IPS-11a (cell line): ENCODE measurements at regions not wholly inside any gene's neighbourhood (a gene's known extent, or its start where the extent isn't known, plus 50 kb on each side); places are given as distances from the start of the nearest gene placed in this dataset.

Source experiments
- H3K4me3 ChIP-seq: one replicate; pipeline ENCODE4 v1.5.1; 2013; ENCODE audit warnings: low read depth, low read length, control low read depth

- H3K4me3 ChIP-seq, result no peak overlapping the region
Measured at GRCh38 chrX:120021927-120022326, 55.6 kb downstream of the RHOXF2B start.

GRCh38 chrX:120020305-120020704 lies 57.2 kb downstream of the RHOXF2B start:
- H3K4me3 ChIP-seq, result no peak overlapping the region

GRCh38 chrX:120016068-120016441 lies 61.4 kb downstream of the RHOXF2B start:
- peak overlapping the region; percentile 17 for H3K4me3 ChIP-seq

DNA sequence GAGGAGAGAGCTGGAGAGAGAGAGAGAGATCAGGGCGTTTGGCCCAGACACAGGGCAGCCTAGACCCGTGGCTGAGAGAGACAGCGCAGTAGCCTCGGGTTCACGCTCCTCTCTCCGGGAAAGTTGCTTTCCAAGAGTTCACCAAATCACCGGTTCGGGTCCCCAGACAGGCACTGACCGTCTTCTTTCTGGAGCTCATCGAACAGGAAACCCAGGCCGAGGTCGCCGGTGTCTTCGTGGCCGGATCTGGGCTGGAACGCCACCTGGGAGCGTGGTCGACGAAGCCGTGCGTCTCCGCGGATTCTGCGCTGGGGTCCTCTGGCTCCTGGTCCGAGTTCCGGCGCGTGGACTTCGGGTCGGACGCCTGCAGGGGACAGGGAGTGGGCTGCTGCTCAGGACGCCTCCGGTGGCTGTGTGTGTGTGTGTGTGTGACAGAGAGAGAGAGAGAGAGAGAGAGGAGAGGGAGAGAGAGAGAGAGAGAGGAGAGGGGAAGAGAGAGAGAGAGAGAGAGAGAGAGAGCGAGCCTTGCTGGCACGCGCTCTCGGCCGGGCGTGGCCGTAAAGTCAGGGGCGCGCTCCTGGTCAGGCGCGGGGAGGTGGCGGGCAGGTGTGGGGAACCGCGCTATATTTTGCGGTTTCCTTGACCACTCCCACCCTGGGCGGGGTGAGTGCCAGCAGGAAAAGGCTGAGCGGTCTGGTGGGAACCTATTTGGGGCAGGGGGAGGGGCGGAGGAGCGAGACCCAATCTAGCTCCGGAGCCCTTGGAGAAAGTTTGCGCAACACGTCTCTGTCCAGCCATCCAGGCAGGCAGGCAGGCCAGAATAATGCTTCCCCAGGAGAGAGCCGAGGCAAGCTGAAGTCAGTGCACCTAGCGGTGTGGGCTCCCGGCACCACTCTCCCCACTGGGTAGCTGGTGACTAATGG lies 62.1 kb downstream of the RHOXF2B start:
- H3K4me3 ChIP-seq, result peak overlapping the region; percentile 17

DNA sequence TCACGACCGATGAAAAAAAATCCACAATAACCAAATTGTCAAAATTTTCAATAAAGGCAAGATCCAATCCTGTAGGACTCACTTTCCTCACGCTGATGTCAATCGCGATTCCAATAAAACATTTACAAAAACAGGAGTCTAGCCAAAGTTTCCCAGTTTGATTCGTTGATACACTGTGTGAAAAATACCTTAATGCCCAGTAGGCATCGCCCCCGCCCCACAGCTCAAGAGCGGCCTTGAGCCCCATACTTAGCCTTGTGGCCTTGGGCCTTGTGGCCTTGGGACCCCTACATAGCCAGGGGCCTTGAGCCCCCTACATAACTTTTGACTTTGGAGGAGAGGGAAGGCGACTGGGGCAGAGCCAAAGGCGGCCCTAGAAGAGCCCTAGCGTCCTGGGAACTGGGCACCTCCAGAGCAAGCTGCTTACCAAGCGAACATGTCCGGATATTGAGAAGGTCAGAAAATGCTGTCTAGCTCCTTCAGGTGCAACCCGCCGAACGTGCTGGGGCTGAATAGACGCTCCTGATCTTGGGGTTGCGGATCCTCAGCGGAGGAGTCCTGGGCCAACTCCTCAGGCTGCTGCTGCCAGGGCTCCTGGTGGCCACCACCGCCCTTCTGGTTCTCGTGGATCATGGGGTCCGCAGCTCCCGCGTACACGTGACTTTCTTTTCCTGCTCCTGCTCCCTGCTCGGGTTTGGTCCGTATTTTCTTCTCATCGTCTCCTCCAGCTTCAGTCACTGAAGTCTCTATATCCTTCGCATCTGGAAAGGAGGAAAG lies 62.9 kb downstream of the RHOXF2B start:
- H3K4me3 ChIP-seq, result no peak overlapping the region

DNA sequence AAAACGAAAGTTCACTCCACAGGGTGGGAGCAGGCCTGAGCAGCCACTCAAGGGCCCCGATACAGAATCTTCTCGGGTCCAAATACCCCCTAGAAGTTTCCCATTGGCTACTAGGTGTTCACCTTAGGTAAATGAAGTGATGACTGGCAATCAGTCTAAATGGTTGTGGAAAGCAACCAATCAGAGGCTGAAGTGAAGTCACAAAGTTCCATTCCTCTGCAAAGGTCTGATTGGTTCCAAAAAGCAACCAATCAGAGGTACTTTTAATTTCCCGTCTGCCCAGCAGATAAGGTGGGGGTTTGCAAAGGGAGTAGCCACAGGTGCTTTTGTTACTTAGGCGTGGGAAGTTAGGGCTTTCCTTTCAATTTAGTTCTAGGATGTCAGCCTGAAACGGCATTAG lies 58.2 kb upstream of the NKAP start:
- no peak overlapping the region for H3K4me3 ChIP-seq

DNA sequence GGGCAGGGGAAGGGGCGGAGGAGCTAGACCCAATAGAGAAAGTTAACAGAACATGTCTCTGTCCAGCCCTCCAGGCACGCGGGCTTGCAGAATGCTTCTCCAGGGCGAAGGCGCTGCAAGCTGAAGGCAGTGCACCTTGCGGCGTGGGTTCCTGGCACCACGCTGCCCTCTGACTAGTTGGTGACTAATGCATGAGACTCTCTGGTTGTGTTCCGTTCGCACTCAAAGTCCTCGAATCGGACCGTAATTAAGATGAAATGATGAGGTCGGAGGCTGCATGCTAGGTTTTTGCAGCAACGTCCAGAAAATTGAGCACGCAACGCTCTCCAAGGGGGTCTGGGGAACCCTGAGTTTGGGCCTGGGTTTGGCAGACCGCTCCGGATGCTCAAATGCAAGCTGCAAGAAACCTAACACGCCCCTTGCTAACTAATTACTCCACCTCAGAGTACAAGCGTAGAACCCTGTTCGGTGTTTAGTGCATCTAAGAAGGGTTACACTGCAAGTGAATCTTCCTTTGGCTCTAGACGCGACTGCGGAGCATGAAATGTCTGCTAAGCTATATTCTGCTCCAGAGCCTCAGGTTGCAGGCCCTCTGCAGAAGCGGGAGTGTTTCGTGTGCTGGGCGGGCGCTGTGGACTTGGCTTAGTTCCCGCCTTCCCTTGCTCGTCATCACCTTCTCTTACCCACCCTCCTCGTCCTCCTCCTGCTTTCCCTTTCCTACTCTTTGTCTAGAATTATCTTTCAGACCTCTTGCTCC lies 57.1 kb upstream of the NKAP start:
- no peak overlapping the region for H3K4me3 ChIP-seq

DNA sequence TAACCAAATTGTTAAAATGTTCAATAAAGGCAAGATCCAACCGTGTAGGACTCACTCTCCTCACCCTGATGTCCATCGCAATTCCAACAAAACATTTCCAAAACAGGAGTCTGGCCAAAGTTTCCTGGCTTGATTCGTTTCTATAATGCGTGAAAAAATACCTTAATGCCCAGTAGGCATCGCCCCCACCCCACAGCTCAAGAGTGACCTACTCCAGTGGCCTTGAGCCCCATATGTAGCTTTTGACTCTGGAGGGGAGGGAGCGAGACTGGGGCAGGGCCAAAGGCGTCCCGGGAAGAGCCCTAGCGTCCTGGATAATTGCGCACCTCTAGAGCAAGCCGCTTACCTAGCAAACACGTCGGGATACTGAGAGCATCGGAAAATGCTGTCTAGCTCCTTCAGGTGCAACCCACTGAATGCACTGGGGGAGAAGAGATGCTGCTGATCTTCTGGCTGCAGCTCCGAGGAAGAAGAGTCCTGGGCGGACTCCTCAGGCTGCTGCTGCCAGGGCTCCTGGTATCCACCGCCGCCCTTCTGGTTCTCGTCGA lies 55.6 kb upstream of the NKAP start:
- peak overlapping the region; percentile 17 for H3K4me3 ChIP-seq

GRCh38 chrX:119997570-119997969 lies 54.0 kb upstream of the NKAP start:
- no peak overlapping the region for H3K4me3 ChIP-seq

DNA sequence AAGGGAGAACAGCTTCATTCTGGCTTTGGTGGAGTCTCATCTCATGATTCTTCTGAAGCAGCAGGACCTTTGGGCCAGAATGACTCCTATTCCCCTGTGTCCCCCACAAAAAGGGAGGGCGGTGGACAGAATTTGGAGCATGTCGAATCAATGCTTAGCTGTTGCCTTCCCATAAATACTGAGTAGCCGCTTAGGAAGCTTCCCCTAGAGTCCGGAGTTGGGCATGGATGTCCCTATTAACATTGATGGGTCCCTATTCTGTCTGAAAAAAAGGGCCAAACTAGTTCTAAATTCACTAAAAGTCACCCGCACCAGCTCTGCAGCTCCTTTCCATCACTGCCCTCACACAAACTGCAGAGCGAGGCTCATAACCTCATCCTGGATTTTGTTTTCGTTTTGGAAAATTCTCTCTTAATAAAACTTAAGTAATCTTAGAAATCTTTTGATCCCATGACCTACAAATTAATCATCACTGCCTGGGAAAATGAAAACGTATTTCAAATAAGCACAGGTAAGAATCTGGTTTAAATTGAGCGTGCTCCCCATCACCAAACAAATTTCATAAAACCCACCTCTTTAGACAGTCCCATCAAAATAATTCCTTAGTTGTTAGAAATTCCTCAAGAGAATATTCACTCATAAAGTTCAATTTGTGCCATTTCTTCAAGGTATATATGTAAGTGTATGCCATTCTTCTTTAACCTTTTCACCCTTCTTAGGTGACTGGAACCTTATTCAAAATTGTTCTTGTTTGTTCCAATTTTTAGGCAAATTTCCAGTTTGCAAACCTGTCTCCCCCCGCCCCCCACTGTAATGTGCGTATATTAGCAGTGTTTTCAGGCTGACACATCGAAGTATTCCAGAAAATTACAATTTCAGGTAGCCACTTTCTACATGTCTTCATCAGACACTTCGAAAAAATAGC lies 53.3 kb upstream of the NKAP start:
- no peak overlapping the region for H3K4me3 ChIP-seq

GRCh38 chrX:119996069-119996468 lies 52.5 kb upstream of the NKAP start:
- no peak overlapping the region for H3K4me3 ChIP-seq
